ENCODE measurements at regions not wholly inside any gene's neighbourhood (a gene's known extent, or its start where the extent isn't known, plus 50 kb on each side); places are given as distances from the start of the nearest gene placed in this dataset.

- no peak for DNase-seq (ENCODE audit: low spot score)
- H3K4me3 ChIP-seq = no peak overlapping the region
- peak overlapping the region; percentile 44 to 72 for H3K27ac ChIP-seq
- no peak for TF ChIP-seq CTCF (IDR thresholded peaks at IDR 0.05)
These were observed 85.6 kb downstream of the FOXL1 start for GRCh38 chr16:86663685-86664521.

- no peak for DNase-seq (ENCODE audit: low spot score)
- Histone ChIP-seq H3K27ac (peak overlapping the region; percentile 44 to 72), H3K4me3 (no peak overlapping the region)
- no peak for TF ChIP-seq CTCF (IDR thresholded peaks at IDR 0.05)
These were observed 86.4 kb downstream of the FOXL1 start for GRCh38 chr16:86664522-86665318.

GRCh38 chr16:86665319-86665675 is 86.9 kb downstream of the FOXL1 start:
- DNase-seq (ENCODE audit: low spot score) = no peak
- H3K27ac ChIP-seq = peak overlapping the region; percentile 44 to 70
- H3K4me3 ChIP-seq = no peak overlapping the region
- TF ChIP-seq CTCF (IDR thresholded peaks at IDR 0.05) = no peak

GRCh38 chr16:86665929-86666328 is 87.6 kb downstream of the FOXL1 start:
- no peak overlapping the region for H3K27ac ChIP-seq

GRCh38 chr16:86667035-86667434 is 88.7 kb downstream of the FOXL1 start:
- no peak for DNase-seq (ENCODE audit: low spot score)
- TF ChIP-seq CTCF (IDR thresholded peaks at IDR 0.05) = no peak
- Histone ChIP-seq H3K4me3 (no peak overlapping the region), H3K27ac (peak overlapping the region in 1 of 2 donors; percentile 45)

More at GRCh38 chr16:86665929-86666328, 87.6 kb downstream of the FOXL1 start:
- no peak for DNase-seq (ENCODE audit: low spot score)
- TF ChIP-seq CTCF (IDR thresholded peaks at IDR 0.05) = no peak
- H3K4me3 ChIP-seq = no peak overlapping the region

GRCh38 chr16:86668136-86668910 is 90.0 kb downstream of the FOXL1 start:
- H3K27ac ChIP-seq = peak overlapping the region; percentile 57 to 86
- H3K4me3 ChIP-seq = no peak overlapping the region
- no peak for DNase-seq (ENCODE audit: low spot score)
- TF ChIP-seq CTCF (IDR thresholded peaks at IDR 0.05) = no peak

Measured in coronary artery (tissue), 2 donors.